ENCODE measurements at regions not wholly inside any gene's neighbourhood (a gene's known extent, or its start where the extent isn't known, plus 50 kb on each side); places are given as distances from the start of the nearest gene placed in this dataset.

GRCh38 chr7:25388681-25389080 is 160.4 kb upstream of the NPVF start:
- Histone ChIP-seq H3K36me3 (ENCODE audit: low read depth) (no peaks in the 10 kb centered on the region), H4K20me1 (ENCODE audit: insufficient read depth) (no peaks in the 10 kb centered on the region), H3K27ac (no peak overlapping the region), H3K4me2 (no peak overlapping the region), H3K9me2 (ENCODE audit: insufficient read depth) (no peaks in the 10 kb centered on the region), H3F3A (ENCODE audit: insufficient read depth, low read depth) (no peaks in the 10 kb centered on the region), H2AFZ (no peak overlapping the region), H3K4me3 (no peak overlapping the region), H3K27me3 (ENCODE audit: insufficient read depth, low read depth) (peaks cover 74% of the 10 kb centered on the region), H3K9me3 (ENCODE audit: insufficient read depth, low read depth) (no peaks in the 10 kb centered on the region), H3K4me1 (replicated peaks; ENCODE audit: insufficient read depth) (no peaks in the 10 kb centered on the region), H3K79me2 (ENCODE audit: low read depth) (no peaks in the 10 kb centered on the region)
- ChIA-PET CTCF (no interaction called here), POLR2A (ENCODE audit: unreplicated experiment) (no interaction called here)
- TF ChIP-seq CTCF (conservative IDR thresholded peaks at IDR 0.05) (no peak), EZH2 (IDR thresholded peaks at IDR 0.05; ENCODE audit: low read depth) (no peak)
- intact Hi-C loops (cut with micrococcal nuclease; ENCODE audit: unreplicated experiment): loop anchor here (1.0 kb wide), 1 partner anchor 129 kb away; no protein-coding TSS in a partner anchor
- no peak for DNase-seq
- BruUV-seq (replicated peaks): no TSS peak

- no peaks in the 10 kb centered on the region for H4K20me1 ChIP-seq (ENCODE audit: insufficient read depth)
- DNase-seq: peak in 1 of 2 experiments; percentile 48
- no peaks in the 10 kb centered on the region for H3K9me2 ChIP-seq (ENCODE audit: insufficient read depth)
- H3K27ac ChIP-seq: no peak overlapping the region
- no TSS peak for BruUV-seq (replicated peaks)
- H3K4me2 ChIP-seq: no peak overlapping the region
- TF ChIP-seq EZH2 (IDR thresholded peaks at IDR 0.05; ENCODE audit: low read depth) (no peak), CTCF (conservative IDR thresholded peaks at IDR 0.05) (peak; percentile 69)
- H3K4me1 ChIP-seq (replicated peaks; ENCODE audit: insufficient read depth): no peaks in the 10 kb centered on the region
- H3K79me2 ChIP-seq (ENCODE audit: low read depth): no peaks in the 10 kb centered on the region
- H2AFZ ChIP-seq: no peak overlapping the region
- H3F3A ChIP-seq (ENCODE audit: insufficient read depth, low read depth): no peaks in the 10 kb centered on the region
- H3K4me3 ChIP-seq: no peak overlapping the region
- ChIA-PET CTCF (no interaction called here), POLR2A (ENCODE audit: unreplicated experiment) (no interaction called here)
- H3K27me3 ChIP-seq (ENCODE audit: insufficient read depth, low read depth): peaks cover 78% of the 10 kb centered on the region
- intact Hi-C loops (cut with micrococcal nuclease; ENCODE audit: unreplicated experiment): loop anchor here (1.0 to 10.0 kb wide), 2 partner anchors 130 to 975 kb away; no protein-coding TSS in a partner anchor
- H3K9me3 ChIP-seq (ENCODE audit: insufficient read depth, low read depth): no peaks in the 10 kb centered on the region
- no peaks in the 10 kb centered on the region for H3K36me3 ChIP-seq (ENCODE audit: low read depth)
Measured at GRCh38 chr7:25389489-25390106, 161.3 kb upstream of the NPVF start.

DNA sequence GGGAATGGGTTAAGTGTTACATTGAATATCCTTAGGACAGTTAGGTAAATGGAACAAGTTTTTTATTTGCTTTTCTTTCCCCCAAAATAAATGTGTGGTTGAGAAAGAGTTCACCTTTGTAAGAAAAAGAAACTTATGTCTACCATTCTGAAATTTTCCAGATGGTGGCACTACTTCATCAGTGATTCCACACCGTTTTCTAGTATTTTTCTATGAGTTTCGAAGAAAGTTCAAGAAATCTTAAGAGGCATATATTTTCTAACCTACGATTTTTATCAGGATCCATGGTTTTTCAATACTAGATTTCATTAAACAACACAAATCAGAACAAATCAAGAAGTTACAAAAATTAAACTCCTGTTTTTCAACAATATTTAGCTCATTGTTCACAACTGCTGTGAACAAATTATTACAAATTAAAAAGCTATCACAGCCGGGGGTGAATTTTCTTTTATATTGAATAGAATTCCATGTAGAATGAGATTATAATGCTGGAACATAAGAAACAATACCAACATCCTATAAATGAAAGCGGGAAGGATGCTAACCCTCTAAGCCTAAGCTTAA is 163.1 kb upstream of the NPVF start:
- ChIA-PET POLR2A (ENCODE audit: unreplicated experiment) (interaction anchor here (0.7 kb wide), 1 partner anchor 168 kb away, joined by 3 read pairs; no protein-coding TSS in a partner anchor), CTCF (no interaction called here)
- no peak overlapping the region for H3K27ac ChIP-seq
- no peak overlapping the region for H3K4me2 ChIP-seq
- peak; percentile 61 for TF ChIP-seq CTCF (conservative IDR thresholded peaks at IDR 0.05)
- TF ChIP-seq EZH2 (IDR thresholded peaks at IDR 0.05; ENCODE audit: low read depth): no peak
- no peak overlapping the region for H2AFZ ChIP-seq
- no peaks in the 10 kb centered on the region for H3K79me2 ChIP-seq (ENCODE audit: low read depth)
- no peaks in the 10 kb centered on the region for H3K9me2 ChIP-seq (ENCODE audit: insufficient read depth)
- intact Hi-C loops (cut with micrococcal nuclease; ENCODE audit: unreplicated experiment): loop anchor here (1.0 to 10.0 kb wide), 2 partner anchors 175 to 973 kb away; no protein-coding TSS in a partner anchor
- peaks cover 75% of the 10 kb centered on the region for H3K27me3 ChIP-seq (ENCODE audit: insufficient read depth, low read depth)
- H3K9me3 ChIP-seq (ENCODE audit: insufficient read depth, low read depth): no peaks in the 10 kb centered on the region
- no peaks in the 10 kb centered on the region for H4K20me1 ChIP-seq (ENCODE audit: insufficient read depth)
- H3K4me1 ChIP-seq (replicated peaks; ENCODE audit: insufficient read depth): no peaks in the 10 kb centered on the region
- H3K36me3 ChIP-seq (ENCODE audit: low read depth): no peaks in the 10 kb centered on the region
- no peak overlapping the region for H3K4me3 ChIP-seq
- no peak for DNase-seq
- no peaks in the 10 kb centered on the region for H3F3A ChIP-seq (ENCODE audit: insufficient read depth, low read depth)
- no TSS peak for BruUV-seq (replicated peaks)
